GM18907 (cell line): ENCODE measurements at regions not wholly inside any gene's neighbourhood (a gene's known extent, or its start where the extent isn't known, plus 50 kb on each side); places are given as distances from the start of the nearest gene placed in this dataset.
"Not testable (repeated sequence)": the region's sequence is repeated elsewhere in the genome, so short reads cannot be mapped to it uniquely, and the experiment has no call there.

ENCODE experiments used
- ATAC-seq: cut with Tn5 transposase; IDR thresholded peaks from one replicate; pipeline ENCODE4 v1.9.1; 2021; ENCODE audit warnings: mild to moderate bottlenecking, moderate library complexity; ENCODE audit not compliant: unreplicated experiment

- ATAC-seq = no peak
These were observed 371.2 kb downstream of the NFIB start for GRCh38 chr9:13942695-13943094.

GRCh38 chr9:13942201-13942600 is 371.7 kb downstream of the NFIB start:
- no peak for ATAC-seq

- no peak for ATAC-seq
These were observed 372.2 kb downstream of the NFIB start for GRCh38 chr9:13941714-13942113.

GRCh38 chr9:13939701-13940490 is 374.0 kb downstream of the NFIB start:
- ATAC-seq = no peak

- no peak for ATAC-seq
These were observed 374.8 kb downstream of the NFIB start for GRCh38 chr9:13939134-13939533.

GRCh38 chr9:13934416-13934815 is 379.5 kb downstream of the NFIB start:
- no peak for ATAC-seq

GRCh38 chr9:13933268-13933656 is 380.7 kb downstream of the NFIB start:
- no peak for ATAC-seq

- no peak for ATAC-seq
These were observed 381.2 kb downstream of the NFIB start for GRCh38 chr9:13932528-13933267.

GRCh38 chr9:13929013-13929412 is 384.9 kb downstream of the NFIB start:
- no peak for ATAC-seq

GRCh38 chr9:13923381-13923780 is 390.6 kb downstream of the NFIB start:
- ATAC-seq = no peak

- ATAC-seq = no peak
These were observed 393.4 kb downstream of the NFIB start for GRCh38 chr9:13920557-13920956.

GRCh38 chr9:13919401-13919800 is 394.5 kb downstream of the NFIB start:
- no peak for ATAC-seq

- ATAC-seq = no peak
These were observed 396.4 kb downstream of the NFIB start for GRCh38 chr9:13917534-13917933.

GRCh38 chr9:13915591-13916301 is 398.2 kb downstream of the NFIB start:
- no peak for ATAC-seq

GRCh38 chr9:13915131-13915530 is 398.8 kb downstream of the NFIB start:
- no peak for ATAC-seq

- no peak for ATAC-seq
These were observed 402.5 kb downstream of the NFIB start for GRCh38 chr9:13911473-13911872.

- ATAC-seq = not testable (repeated sequence)
These were observed 406.1 kb downstream of the NFIB start for GRCh38 chr9:13907842-13908241.

- ATAC-seq = no peak
These were observed 409.2 kb downstream of the NFIB start for GRCh38 chr9:13904746-13905145.

GRCh38 chr9:13904311-13904710 is 409.6 kb downstream of the NFIB start:
- no peak for ATAC-seq

GRCh38 chr9:13902286-13903066 is 411.5 kb downstream of the NFIB start:
- ATAC-seq = no peak

- no peak for ATAC-seq
These were observed 412.8 kb downstream of the NFIB start for GRCh38 chr9:13901176-13901575.
